GM12891 (cell line): ENCODE measurements at regions not wholly inside any gene's neighbourhood (a gene's known extent, or its start where the extent isn't known, plus 50 kb on each side); places are given as distances from the start of the nearest gene placed in this dataset.

Source experiments
- PAX5 ChIP-seq: IDR thresholded peaks from 2 replicates; pipeline ENCODE4 v1.6.1; 2011; ENCODE audit warnings: low read length, moderate library complexity, mild to moderate bottlenecking; ENCODE audit not compliant: insufficient read depth, severe bottlenecking
- POLR2A ChIP-seq: IDR thresholded peaks from 2 replicates; pipeline ENCODE4 v1.6.1; 2011; ENCODE audit warnings: low read depth, low read length, control low read depth
- POLR2AphosphoS5 ChIP-seq: IDR thresholded peaks from 2 replicates; pipeline ENCODE4 v1.6.1; 2011; ENCODE audit warnings: low read depth, low read length, control low read depth
- POU2F2 ChIP-seq: IDR thresholded peaks from 2 replicates; pipeline ENCODE4 v1.6.1; 2011; ENCODE audit warnings: low read depth, mild to moderate bottlenecking, control low read depth, low read length, moderate library complexity
- SPI1 ChIP-seq: IDR thresholded peaks from 2 replicates; pipeline ENCODE4 v1.6.1; 2011; ENCODE audit warnings: low read depth, low read length, control low read depth
- TAF1 ChIP-seq: IDR thresholded peaks from 2 replicates; pipeline ENCODE4 v1.6.1; 2011; ENCODE audit warnings: low read depth, low read length, control low read depth

DNA sequence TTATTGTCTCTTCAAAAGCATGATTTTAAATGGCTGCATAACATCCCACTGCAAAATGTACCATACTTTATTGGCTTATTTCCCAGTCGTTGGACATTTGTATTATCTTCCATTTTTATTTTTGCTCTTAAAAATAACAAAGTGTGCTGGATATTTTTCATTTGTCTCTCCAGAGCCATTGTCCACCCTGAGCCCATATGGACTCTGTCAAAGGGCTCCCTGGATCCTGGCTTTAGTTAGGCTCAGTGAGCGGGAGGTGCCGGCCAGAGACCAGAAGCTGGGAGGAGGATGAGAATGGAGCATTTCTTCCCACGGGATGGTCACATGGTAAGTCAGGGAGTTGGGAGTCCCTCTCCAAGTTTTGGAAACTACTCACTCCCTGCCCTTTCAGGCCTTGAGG, 296.9 kb downstream of the NUAK1 start:
- TF ChIP-seq TAF1 (no peak), POLR2AphosphoS5 (no peak), POLR2A (no peak), SPI1 (no peak), POU2F2 (no peak), PAX5 (no peak)
